OCI-LY1 (cell line): ENCODE measurements at regions not wholly inside any gene's neighbourhood (a gene's known extent, or its start where the extent isn't known, plus 50 kb on each side); places are given as distances from the start of the nearest gene placed in this dataset.

Experiments used
- CTCF ChIP-seq: fragments of 200-600 bp; sonication (generic), shearing (Covaris generic); IDR thresholded peaks from 2 replicates; pipeline ENCODE4 v1.5.1; 2017; ENCODE audit warnings: mild to moderate bottlenecking, antibody characterized with exemption, low read length, moderate library complexity, mixed read lengths
- EZH2 ChIP-seq: fragments of 200-600 bp; sonication (generic), shearing (Covaris generic); IDR thresholded peaks from 2 replicates; pipeline ENCODE4 v1.8.0; 2017; ENCODE audit warnings: borderline replicate concordance, mixed run types, mild to moderate bottlenecking, antibody characterized with exemption, low read length, moderate library complexity, mixed read lengths

GRCh38 chr7:131124867-131125266, 202.8 kb upstream of the MKLN1 start:
- TF ChIP-seq CTCF (no peak), EZH2 (no peak)
